ENCODE measurements at regions not wholly inside any gene's neighbourhood (a gene's known extent, or its start where the extent isn't known, plus 50 kb on each side); places are given as distances from the start of the nearest gene placed in this dataset.

DNA sequence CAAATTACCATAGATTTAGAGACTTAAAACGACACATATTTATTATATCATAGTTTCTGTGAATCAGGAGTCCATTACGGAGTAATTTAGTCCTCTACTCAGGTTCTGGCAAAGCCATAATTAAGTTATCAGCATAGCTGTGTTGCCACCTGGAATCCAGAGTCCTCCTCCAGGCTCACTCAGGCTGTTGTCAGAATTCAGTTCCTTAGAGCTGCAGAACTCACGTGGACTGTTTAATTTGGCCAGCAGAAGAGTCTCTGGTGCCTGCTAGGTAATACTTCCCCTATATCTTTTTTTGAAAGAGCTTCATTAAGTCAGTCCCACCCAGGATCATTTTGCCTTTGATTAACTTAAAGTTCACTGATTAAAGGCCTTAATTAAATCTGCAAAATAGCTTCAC lies 891.5 kb downstream of the SUCLG1 start:
- no peaks in the 10 kb centered on the region for H3K4me1 ChIP-seq (ENCODE audit: control insufficient read depth in 2 of 2, insufficient read depth in 2 of 2, low read length in 2 of 2)
- CTCF ChIA-PET = no interaction called here
- H3K36me3 Mint-ChIP-seq = no peaks in the 10 kb centered on the region
- no peak overlapping the region for H3K27ac ChIP-seq (ENCODE audit: low read depth, low read length)
- no peaks in the 10 kb centered on the region for H3K27me3 Mint-ChIP-seq
- ATAC-seq (no peak), DNase-seq (no peak)
- no peaks in the 10 kb centered on the region for H3K36me3 ChIP-seq (ENCODE audit: control insufficient read depth in 2 of 3, insufficient read depth in 3 of 3, low read length in 3 of 3)
- no peak overlapping the region for H3K27ac Mint-ChIP-seq
- intact Hi-C loops (cut with micrococcal nuclease) = no loop called here
- H3K4me1 Mint-ChIP-seq = no peaks in the 10 kb centered on the region
- no peaks in the 10 kb centered on the region for H3K9me3 ChIP-seq (ENCODE audit: control insufficient read depth in 2 of 3, low read length in 3 of 3)
- no peak overlapping the region for H3K4me3 Mint-ChIP-seq
- no peaks in the 10 kb centered on the region for H3K27me3 ChIP-seq (ENCODE audit: control insufficient read depth in 2 of 2, insufficient read depth in 2 of 2, low read length in 2 of 2)
- POLR2A ChIA-PET = no interaction called here
- no peak overlapping the region for H3K4me3 ChIP-seq (ENCODE audit: low read length)
- peaks cover 0 to 11% (median 2%) of the 10 kb centered on the region in 11 donors for H3K9me3 Mint-ChIP-seq

DNA sequence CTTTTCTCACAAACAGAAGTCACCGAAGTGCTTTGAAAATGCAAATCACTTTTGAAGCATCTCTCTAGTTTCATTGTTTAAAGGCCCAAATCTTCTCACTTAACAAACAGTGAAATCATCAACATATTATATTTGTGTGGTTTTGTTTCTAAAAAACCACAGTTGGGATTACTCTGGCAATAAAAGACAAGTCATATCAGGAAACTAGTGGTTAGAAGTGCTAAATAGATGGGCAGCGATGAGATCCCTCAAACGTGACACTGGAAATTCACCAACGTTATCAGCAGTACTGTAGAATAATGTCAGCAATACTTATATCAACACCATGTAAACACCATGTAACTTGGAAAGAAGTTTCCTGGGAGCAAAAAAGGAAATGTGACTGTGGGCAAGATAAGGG lies 893.5 kb downstream of the SUCLG1 start:
- Histone ChIP-seq H3K27me3 (ENCODE audit: control insufficient read depth in 2 of 2, insufficient read depth in 2 of 2, low read length in 2 of 2) (no peaks in the 10 kb centered on the region), H3K9me3 (ENCODE audit: control insufficient read depth in 2 of 3, low read length in 3 of 3) (no peaks in the 10 kb centered on the region), H3K36me3 (ENCODE audit: control insufficient read depth in 2 of 3, insufficient read depth in 3 of 3, low read length in 3 of 3) (no peaks in the 10 kb centered on the region), H3K27ac (ENCODE audit: low read depth, low read length) (no peak overlapping the region), H3K4me3 (ENCODE audit: low read length) (no peak overlapping the region), H3K4me1 (ENCODE audit: control insufficient read depth in 2 of 2, insufficient read depth in 2 of 2, low read length in 2 of 2) (no peaks in the 10 kb centered on the region)
- H3K4me3 Mint-ChIP-seq = no peak overlapping the region
- ATAC-seq (no peak), DNase-seq (no peak)
- no peaks in the 10 kb centered on the region for H3K4me1 Mint-ChIP-seq
- ChIA-PET CTCF (no interaction called here), POLR2A (no interaction called here)
- peaks cover 0 to 6% (median 1%) of the 10 kb centered on the region in 11 donors for H3K9me3 Mint-ChIP-seq
- no peaks in the 10 kb centered on the region for H3K36me3 Mint-ChIP-seq
- intact Hi-C loops (cut with micrococcal nuclease) = no loop called here
- H3K27ac Mint-ChIP-seq = no peak overlapping the region
- no peaks in the 10 kb centered on the region for H3K27me3 Mint-ChIP-seq

DNA sequence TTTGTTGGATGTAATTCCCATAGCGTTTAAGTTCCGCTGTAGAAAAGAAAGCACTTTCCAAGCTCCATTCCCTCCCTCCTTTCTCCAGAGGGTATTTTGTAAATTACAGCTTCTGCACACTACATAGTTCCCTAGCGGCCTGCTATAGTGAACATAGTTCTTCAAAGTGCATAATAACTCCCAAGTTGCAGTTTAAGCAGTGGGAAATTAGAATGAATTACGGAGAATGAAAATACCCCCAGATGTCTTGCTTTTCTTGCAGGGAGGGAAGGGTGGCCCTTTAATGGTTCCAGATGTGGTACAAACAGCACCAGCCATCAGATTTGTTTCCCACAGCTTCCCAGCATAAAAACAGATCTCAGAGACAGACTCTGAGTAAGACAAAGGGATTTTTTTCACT lies 893.9 kb downstream of the SUCLG1 start:
- H3K9me3 ChIP-seq (ENCODE audit: control insufficient read depth in 2 of 3, low read length in 3 of 3) = no peaks in the 10 kb centered on the region
- H3K27me3 ChIP-seq (ENCODE audit: control insufficient read depth in 2 of 2, insufficient read depth in 2 of 2, low read length in 2 of 2) = no peaks in the 10 kb centered on the region
- CTCF ChIA-PET = no interaction called here
- Mint-ChIP-seq H3K9me3 (peaks cover 0 to 6% (median 1%) of the 10 kb centered on the region in 11 donors), H3K36me3 (no peaks in the 10 kb centered on the region), H3K4me1 (no peaks in the 10 kb centered on the region), H3K27ac (no peak overlapping the region), H3K4me3 (no peak overlapping the region), H3K27me3 (no peaks in the 10 kb centered on the region)
- H3K27ac ChIP-seq (ENCODE audit: low read depth, low read length) = no peak overlapping the region
- H3K4me3 ChIP-seq (ENCODE audit: low read length) = no peak overlapping the region
- no peaks in the 10 kb centered on the region for H3K4me1 ChIP-seq (ENCODE audit: control insufficient read depth in 2 of 2, insufficient read depth in 2 of 2, low read length in 2 of 2)
- no peak for DNase-seq
- POLR2A ChIA-PET = no interaction called here
- no peaks in the 10 kb centered on the region for H3K36me3 ChIP-seq (ENCODE audit: control insufficient read depth in 2 of 3, insufficient read depth in 3 of 3, low read length in 3 of 3)
- no peak for ATAC-seq
- intact Hi-C loops (cut with micrococcal nuclease) = no loop called here

DNA sequence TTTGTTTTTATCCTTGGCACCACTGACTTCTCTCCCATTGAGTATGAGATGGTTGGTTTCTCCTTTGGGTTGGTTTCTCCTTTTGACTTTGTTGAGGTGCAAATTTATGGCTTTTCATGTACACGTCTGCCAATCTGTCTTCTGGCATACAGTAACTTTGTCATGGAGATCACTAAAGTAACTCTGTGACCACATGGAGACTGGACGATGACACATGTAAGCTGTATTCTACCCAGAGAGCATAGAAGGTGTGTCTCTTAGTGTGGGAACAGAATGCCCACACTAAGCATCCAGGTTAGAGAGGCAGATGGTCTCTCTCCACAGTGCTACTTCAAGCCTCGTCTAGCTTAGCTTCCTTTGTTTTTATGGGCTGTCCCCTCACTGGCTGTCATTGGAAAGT lies 897.5 kb downstream of the SUCLG1 start:
- ATAC-seq (no peak), DNase-seq (no peak)
- CTCF ChIA-PET = no interaction called here

DNA sequence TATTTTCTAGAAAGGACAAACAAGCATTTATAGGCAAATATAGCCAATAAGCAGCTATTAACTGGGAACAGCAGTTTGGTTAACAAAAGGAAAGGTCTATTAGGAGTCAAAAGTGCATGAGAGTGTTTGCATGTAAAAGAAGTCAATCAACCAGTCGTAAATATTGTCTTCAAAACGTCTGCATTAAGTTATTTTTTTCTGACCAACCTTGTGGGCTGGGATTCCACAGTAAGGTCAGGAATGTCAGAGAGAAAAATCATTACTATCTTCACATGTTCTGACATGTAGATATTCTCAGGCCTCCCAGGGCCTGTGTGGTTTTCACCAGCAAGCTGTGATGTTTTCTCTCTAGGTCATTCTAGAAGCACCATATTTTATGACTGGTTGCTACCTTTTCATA lies 922.5 kb downstream of the SUCLG1 start:
- no peak for DNase-seq
- ATAC-seq = no peak
- Histone ChIP-seq H3K9me3 (ENCODE audit: control insufficient read depth in 2 of 3, low read length in 3 of 3) (no peaks in the 10 kb centered on the region), H3K4me3 (ENCODE audit: low read length) (no peak overlapping the region), H3K27me3 (ENCODE audit: control insufficient read depth in 2 of 2, insufficient read depth in 2 of 2, low read length in 2 of 2) (no peaks in the 10 kb centered on the region), H3K27ac (ENCODE audit: low read depth, low read length) (no peak overlapping the region), H3K4me1 (ENCODE audit: control insufficient read depth in 2 of 2, insufficient read depth in 2 of 2, low read length in 2 of 2) (no peaks in the 10 kb centered on the region), H3K36me3 (ENCODE audit: control insufficient read depth in 2 of 3, insufficient read depth in 3 of 3, low read length in 3 of 3) (no peaks in the 10 kb centered on the region)
- Mint-ChIP-seq H3K36me3 (no peaks in the 10 kb centered on the region), H3K27me3 (no peaks in the 10 kb centered on the region), H3K9me3 (peaks cover 0 to 9% (median 0%) of the 10 kb centered on the region in 11 donors), H3K4me3 (no peak overlapping the region), H3K4me1 (no peaks in the 10 kb centered on the region), H3K27ac (no peak overlapping the region)
- intact Hi-C loops (cut with micrococcal nuclease) = no loop called here
- CTCF ChIA-PET = no interaction called here
- POLR2A ChIA-PET = no interaction called here

More for the DNA sequence above, 897.5 kb downstream of the SUCLG1 start:
- Mint-ChIP-seq H3K36me3 (no peaks in the 10 kb centered on the region), H3K4me1 (no peaks in the 10 kb centered on the region), H3K4me3 (no peak overlapping the region), H3K9me3 (peaks cover 0 to 13% (median 3%) of the 10 kb centered on the region in 11 donors), H3K27ac (no peak overlapping the region), H3K27me3 (no peaks in the 10 kb centered on the region)
- intact Hi-C loops (cut with micrococcal nuclease) = no loop called here
- no peaks in the 10 kb centered on the region for H3K4me1 ChIP-seq (ENCODE audit: control insufficient read depth in 2 of 2, insufficient read depth in 2 of 2, low read length in 2 of 2)
- H3K36me3 ChIP-seq (ENCODE audit: control insufficient read depth in 2 of 3, insufficient read depth in 3 of 3, low read length in 3 of 3) = no peaks in the 10 kb centered on the region
- H3K4me3 ChIP-seq (ENCODE audit: low read length) = no peak overlapping the region
- POLR2A ChIA-PET = no interaction called here
- no peaks in the 10 kb centered on the region for H3K27me3 ChIP-seq (ENCODE audit: control insufficient read depth in 2 of 2, insufficient read depth in 2 of 2, low read length in 2 of 2)
- no peaks in the 10 kb centered on the region for H3K9me3 ChIP-seq (ENCODE audit: control insufficient read depth in 2 of 3, low read length in 3 of 3)
- H3K27ac ChIP-seq (ENCODE audit: low read depth, low read length) = no peak overlapping the region

DNA sequence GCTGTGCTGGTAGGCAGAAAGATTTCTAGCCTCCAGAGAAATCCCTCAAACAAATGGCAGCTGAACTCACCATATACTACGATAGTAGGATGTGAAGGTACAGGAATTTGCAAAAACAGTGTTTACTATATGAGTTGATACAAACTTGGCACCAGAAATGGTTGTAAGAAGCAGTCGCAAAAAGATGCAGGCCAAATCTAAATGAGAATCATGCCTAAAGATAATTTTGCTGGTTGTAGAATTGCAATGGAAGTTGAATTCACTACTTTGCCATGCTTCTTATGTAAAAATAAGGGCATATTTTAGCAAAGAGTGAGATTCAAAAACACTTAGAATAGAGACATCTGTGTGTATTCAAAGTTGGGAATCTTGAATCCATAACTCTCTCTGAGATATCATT lies 924.7 kb downstream of the SUCLG1 start:
- no peaks in the 10 kb centered on the region for H3K4me1 ChIP-seq (ENCODE audit: control insufficient read depth in 2 of 2, insufficient read depth in 2 of 2, low read length in 2 of 2)
- CTCF ChIA-PET = no interaction called here

DNA sequence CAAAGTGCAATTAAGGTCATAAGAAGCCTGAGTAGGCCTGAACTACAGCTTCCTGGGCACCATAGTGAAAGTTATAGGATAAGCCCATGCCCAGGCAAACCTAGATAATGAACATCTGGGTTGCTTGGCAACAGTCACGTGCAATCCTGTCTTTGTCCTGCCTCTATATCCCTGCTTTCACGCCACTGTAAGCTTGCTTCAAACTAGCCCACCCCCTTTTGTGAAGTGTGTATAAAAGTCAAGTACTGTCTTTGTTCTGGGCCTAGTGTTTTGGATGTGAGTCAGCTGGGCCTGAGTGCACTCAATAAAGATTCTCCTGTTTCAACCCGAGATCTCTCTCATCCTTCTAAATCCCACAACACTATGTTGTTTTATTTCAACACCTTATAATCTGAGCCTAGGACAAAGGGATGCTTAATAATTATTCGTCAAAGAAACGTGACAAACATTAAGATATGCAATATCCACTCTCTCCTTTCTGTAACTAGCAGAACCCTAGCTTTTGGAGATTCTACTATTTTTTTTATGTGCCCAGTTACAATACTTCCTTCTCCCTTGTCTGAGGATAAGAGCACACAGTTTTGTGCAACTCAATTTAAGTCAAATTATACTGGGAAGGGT lies 927.8 kb downstream of the SUCLG1 start:
- H3K9me3 ChIP-seq (ENCODE audit: control insufficient read depth in 2 of 3, low read length in 3 of 3) = no peaks in the 10 kb centered on the region
- no peak overlapping the region for H3K27ac ChIP-seq (ENCODE audit: low read depth, low read length)
- no peak overlapping the region for H3K4me3 ChIP-seq (ENCODE audit: low read length)
- no peaks in the 10 kb centered on the region for H3K27me3 Mint-ChIP-seq
- no peaks in the 10 kb centered on the region for H3K4me1 Mint-ChIP-seq
- no peak overlapping the region for H3K4me3 Mint-ChIP-seq
- DNase-seq (no peak), ATAC-seq (no peak)
- H3K4me1 ChIP-seq (ENCODE audit: control insufficient read depth in 2 of 2, insufficient read depth in 2 of 2, low read length in 2 of 2) = no peaks in the 10 kb centered on the region
- no peaks in the 10 kb centered on the region for H3K27me3 ChIP-seq (ENCODE audit: control insufficient read depth in 2 of 2, insufficient read depth in 2 of 2, low read length in 2 of 2)
- POLR2A ChIA-PET = no interaction called here
- intact Hi-C loops (cut with micrococcal nuclease) = no loop called here
- no peaks in the 10 kb centered on the region for H3K36me3 Mint-ChIP-seq
- H3K9me3 Mint-ChIP-seq = peaks cover 0 to 17% (median 0%) of the 10 kb centered on the region in 11 donors
- CTCF ChIA-PET = no interaction called here
- no peak overlapping the region for H3K27ac Mint-ChIP-seq
- H3K36me3 ChIP-seq (ENCODE audit: control insufficient read depth in 2 of 3, insufficient read depth in 3 of 3, low read length in 3 of 3) = no peaks in the 10 kb centered on the region

More for the DNA sequence above, 924.7 kb downstream of the SUCLG1 start:
- ATAC-seq (no peak), DNase-seq (no peak)
- no peaks in the 10 kb centered on the region for H3K27me3 Mint-ChIP-seq
- no peak overlapping the region for H3K4me3 Mint-ChIP-seq
- peaks cover 0 to 20% (median 0%) of the 10 kb centered on the region in 11 donors for H3K9me3 Mint-ChIP-seq
- Histone ChIP-seq H3K4me3 (ENCODE audit: low read length) (no peak overlapping the region), H3K36me3 (ENCODE audit: control insufficient read depth in 2 of 3, insufficient read depth in 3 of 3, low read length in 3 of 3) (no peaks in the 10 kb centered on the region), H3K27me3 (ENCODE audit: control insufficient read depth in 2 of 2, insufficient read depth in 2 of 2, low read length in 2 of 2) (no peaks in the 10 kb centered on the region), H3K27ac (ENCODE audit: low read depth, low read length) (no peak overlapping the region), H3K9me3 (ENCODE audit: control insufficient read depth in 2 of 3, low read length in 3 of 3) (no peaks in the 10 kb centered on the region)
- intact Hi-C loops (cut with micrococcal nuclease) = no loop called here
- H3K27ac Mint-ChIP-seq = no peak overlapping the region
- no peaks in the 10 kb centered on the region for H3K4me1 Mint-ChIP-seq
- H3K36me3 Mint-ChIP-seq = no peaks in the 10 kb centered on the region
- POLR2A ChIA-PET = no interaction called here
